Activated CD4-positive, alpha-beta T cell treated with anti-CD3 and anti-CD28 coated beads, Interleukin-10, Interleukin-2, amounts not matched to agents 100 ng/mL and 50 ng/mL, durations not matched to agents 16 hours and 8 hours (primary cell): ENCODE measurements at regions not wholly inside any gene's neighbourhood (a gene's known extent, or its start where the extent isn't known, plus 50 kb on each side); places are given as distances from the start of the nearest gene placed in this dataset.

Experiments used
- DNase-seq: peaks from one replicate; pipeline ENCODE4 v3.0.0-alpha.2; 2020

- no peak for DNase-seq
Observed at GRCh38 chr2:150309311-150310080, 178.0 kb downstream of the RND3 start.

DNA sequence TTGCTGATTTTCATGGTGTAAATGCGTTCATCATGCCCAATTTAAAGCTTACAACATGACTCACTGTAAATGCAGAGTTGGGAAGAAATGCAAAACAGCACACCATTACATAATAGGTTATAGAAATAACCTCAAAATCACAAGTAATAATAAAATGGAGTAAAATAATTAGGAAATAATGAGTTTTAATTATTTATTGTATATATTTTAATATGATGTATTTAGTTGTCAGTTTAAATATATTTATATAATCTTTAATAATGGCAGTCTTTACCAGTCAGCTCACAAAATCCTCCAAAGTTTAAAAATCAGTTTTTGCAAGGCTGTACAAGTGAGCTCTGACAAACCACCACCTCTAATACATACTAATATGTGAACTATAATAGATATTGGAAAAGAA lies 180.2 kb downstream of the RND3 start:
- no peak for DNase-seq

DNA sequence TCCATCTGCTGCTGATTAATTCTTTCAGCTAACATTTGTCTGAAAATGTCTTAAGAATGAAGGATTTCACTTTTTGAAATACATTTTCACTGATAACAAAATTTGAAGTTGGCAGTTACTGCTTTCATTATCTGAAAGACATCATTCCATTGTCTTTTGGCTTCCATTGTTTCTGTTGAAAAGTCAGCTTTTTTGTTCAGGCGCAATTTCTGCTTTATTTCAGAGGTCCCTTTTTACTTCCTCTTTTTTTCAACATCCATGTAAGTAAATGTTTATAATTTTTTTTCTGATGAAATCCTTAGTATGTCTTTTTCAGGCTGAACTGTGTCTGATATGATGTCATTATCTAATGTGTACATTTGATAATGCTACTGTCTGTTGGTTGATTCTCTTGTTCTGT lies 184.2 kb downstream of the RND3 start:
- DNase-seq = no peak

DNA sequence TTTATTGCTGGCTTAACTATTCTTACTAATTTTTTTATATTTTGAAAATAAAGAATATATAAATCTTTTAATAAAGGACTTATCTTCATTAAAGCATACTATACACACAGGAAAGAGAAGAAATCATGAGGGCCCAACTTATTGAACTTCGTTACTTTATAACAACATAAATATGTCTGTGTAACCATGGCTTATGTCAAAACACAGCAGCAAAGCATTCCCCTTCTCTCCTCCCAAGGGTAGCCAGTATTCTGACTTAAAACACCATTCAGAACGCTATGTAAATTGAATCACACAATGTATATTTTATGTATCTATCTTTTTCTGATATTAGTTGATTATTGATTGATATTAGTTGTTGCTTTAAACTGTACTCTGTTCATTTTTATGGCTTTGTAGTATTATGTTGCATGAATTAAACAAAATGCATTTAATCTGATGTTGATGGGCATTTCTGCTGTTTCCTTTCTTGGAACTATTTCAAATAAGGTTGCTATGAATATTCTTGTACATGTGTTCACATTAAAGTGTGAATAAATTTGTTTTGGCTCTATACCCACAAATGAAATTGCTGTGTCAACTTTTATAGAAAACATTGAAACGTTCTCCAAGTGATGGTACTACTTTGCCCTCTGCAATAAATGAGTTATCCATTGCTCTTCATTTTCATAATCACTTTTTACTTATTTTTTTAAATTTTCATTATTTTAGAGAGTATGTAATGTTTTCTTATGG lies 188.7 kb downstream of the RND3 start:
- DNase-seq = no peak

- DNase-seq = no peak
Observed at GRCh38 chr2:150296770-150297546, 190.5 kb downstream of the RND3 start.

DNA sequence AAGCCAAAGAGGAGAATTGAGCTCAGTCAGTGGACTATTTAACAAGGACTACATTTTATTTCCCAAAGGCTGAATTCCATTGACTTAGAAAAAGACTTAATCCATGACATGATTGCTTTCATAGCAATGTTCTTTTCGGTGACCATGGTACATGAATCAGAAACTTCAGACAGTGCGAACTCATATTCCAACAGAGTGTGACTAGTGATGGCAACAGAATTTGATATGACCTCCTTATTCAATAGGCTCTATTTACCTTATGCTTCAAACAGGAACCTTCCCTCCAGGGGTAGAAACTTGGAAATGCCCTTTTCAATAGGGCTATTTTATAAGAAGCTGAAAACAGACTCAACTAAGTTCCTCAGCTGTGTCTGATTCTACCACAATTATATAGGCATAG lies 191.9 kb downstream of the RND3 start:
- DNase-seq = no peak

- DNase-seq = no peak
Observed at GRCh38 chr2:150293771-150294170, 193.7 kb downstream of the RND3 start.

GRCh38 chr2:150292807-150293206 lies 194.7 kb downstream of the RND3 start:
- no peak for DNase-seq

GRCh38 chr2:150292192-150292591 lies 195.3 kb downstream of the RND3 start:
- no peak for DNase-seq

GRCh38 chr2:150286730-150287362 lies 200.6 kb downstream of the RND3 start:
- no peak for DNase-seq

DNA sequence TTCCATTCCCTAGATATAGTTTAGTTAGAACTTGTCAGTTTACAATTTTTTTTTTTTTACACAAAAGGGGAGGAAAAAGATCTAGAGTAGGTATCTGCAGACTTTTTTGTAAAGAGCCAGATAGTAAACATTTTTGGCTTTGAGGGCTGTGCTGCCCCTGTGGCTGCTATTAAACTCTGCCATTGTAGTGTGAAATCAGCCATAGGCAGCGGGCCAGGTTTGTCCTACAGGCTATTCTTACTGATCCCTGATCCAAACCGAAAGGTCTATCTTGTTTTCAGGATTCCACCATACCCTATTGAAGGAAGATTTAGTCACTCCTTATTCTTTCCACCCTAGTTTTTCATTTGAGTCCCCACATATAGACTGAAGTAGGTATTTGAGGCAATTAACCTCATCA lies 203.4 kb downstream of the RND3 start:
- DNase-seq = no peak

GRCh38 chr2:150282771-150283371 lies 204.6 kb downstream of the RND3 start:
- no peak for DNase-seq

GRCh38 chr2:150282357-150282756 lies 205.1 kb downstream of the RND3 start:
- DNase-seq = no peak

- no peak for DNase-seq
Observed at GRCh38 chr2:150280231-150280630, 207.2 kb downstream of the RND3 start.

DNA sequence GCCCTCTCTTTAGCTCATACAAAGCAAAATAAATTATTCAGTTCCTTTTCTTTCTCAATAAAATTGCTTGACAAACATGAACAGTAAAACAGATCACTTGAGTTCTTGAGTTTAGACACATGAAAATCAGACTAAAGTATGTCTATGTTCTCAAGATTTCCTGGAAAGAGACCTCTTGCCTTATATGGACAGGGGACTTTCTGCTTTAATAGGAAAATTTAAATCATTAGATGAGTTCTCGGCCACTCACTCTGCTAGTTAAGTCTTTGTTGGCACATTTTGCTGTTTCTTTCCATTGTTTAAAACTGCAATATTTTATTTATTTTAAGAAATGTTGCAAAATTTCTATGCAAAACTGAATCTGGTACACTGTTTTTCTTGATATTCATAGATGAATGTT lies 207.8 kb downstream of the RND3 start:
- no peak for DNase-seq

GRCh38 chr2:150276737-150277136 lies 210.7 kb downstream of the RND3 start:
- no peak for DNase-seq

DNA sequence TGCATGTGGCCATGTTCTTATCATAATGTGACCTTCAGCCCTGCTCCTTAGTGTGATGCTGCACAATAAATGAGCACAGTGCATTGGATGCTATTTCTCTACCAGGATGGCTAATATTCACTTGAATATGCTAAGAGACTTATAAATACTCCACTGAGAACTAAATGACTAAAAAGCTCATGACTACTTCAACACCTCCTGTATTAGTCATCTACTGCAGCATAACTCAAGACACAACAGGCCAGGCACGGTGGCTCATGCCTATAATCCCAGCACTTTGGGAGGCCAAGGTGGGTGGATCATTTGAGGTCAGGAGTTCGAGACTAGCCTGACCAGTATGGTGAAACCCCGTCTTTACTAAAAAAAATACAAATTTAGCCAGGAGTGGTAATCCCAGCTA lies 213.4 kb downstream of the RND3 start:
- no peak for DNase-seq

DNA sequence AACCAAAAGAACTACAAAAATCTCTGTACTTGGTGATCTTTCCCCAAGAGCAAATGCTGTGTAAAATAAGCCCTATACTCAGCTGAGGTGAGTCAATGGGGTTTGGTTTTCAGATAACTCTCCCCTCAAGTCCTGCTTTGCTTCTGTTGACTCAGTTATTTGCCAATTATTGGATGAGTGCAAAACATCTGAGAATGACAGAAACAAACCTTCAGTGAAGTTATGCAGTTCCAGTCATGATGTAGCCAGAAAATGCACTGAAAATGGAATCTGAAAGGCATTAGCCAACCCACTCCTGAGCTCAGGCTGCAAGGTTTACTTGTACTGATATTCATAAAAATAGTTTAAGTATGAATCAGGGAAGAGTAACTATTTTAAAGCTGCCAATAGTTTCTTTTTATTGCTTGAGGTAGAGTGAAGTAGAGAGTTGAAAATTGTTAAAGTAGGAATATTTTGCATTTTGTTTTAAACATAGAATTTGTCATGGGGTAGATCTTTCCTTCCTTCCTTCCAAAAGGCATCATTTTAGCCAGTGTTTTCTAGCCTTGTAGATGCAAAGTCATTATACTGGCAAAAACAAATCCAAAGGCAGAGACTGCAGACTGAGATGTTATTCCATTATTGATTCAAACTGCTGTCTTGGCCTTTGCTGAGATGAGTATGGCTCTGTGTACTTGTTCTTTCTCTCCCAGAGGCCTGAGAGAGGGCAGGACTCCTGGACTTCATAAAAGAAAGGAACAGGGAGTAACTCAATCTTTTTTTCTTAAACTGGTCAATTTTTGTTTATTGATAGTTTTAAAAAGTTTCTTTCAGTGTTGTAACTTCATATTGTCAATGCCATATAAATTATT lies 215.3 kb downstream of the RND3 start:
- DNase-seq = no peak

DNA sequence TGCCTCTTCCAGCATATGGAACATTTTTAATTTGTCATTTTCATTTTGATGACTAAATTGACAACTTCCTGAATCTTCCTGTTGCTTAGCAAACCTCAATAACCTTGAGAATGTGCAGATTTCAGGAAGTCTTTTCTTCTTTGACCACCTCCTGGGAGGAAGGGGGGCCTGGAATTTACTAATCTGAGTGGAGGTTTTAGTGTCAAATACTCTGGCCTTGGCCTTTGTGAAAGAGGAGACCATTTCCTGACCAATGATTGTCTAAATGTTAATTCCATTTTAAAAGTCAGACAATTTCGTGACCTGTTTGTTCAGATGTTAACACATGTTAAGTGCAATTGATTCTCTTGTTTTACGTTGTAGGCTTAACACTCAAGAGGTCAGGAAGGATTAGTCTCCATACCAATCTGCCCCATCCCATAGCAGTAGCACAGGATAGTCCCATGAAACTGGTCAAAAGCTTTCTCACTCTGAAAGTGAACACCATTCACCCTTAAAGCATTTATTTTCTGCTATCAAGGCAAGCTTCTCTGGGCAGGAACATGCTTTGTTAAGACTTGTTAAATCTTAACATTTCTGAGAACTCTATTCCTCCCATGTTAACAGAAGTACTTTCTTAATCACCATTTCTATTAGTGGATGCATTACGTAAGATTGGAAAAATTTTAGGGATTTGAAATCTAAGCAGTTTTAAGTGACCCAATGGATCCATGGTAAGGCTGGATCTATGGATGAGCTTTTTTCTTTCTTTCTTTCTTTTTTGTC lies 219.6 kb downstream of the RND3 start:
- DNase-seq = no peak

DNA sequence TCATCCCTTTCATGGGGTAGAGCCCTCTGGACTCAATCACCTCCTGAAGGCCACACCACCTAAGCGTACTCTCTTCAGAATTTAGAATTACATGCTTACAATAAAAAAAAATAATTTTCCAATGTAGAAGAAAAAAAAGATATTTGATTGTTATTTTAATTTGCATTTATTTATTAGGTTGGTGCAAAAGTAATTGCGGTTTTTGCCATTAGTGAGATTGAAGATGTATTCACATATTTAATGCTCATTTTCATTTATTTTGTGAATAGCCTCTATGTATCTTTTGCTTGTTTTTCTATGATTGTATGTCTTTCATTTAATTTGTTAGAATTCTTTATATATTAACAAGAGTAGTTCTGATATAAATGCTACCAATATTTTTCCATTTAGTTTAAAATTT lies 220.5 kb downstream of the RND3 start:
- DNase-seq = no peak

DNA sequence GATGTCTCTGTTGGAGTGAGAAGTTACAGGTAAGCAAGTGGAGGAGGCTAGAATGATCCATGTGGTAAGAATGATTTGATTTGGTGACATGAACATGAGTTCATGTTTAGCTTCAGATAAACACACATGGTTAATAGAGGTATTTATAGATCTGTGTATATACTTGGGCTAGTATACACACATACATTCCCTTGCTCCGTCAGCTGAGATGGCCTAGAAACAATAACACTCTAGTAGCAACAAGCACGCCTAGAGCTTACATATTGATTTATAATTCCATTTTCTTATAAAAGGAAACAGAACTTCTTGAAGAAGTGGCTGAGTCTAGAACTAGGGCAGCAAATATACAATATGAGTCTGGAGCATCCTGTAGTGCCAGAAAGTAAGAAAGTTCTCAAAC lies 223.0 kb downstream of the RND3 start:
- no peak for DNase-seq
